IgD-negative memory B cell (primary cell): ENCODE measurements at regions not wholly inside any gene's neighbourhood (a gene's known extent, or its start where the extent isn't known, plus 50 kb on each side); places are given as distances from the start of the nearest gene placed in this dataset.

Experiments used
- H3K27ac Mint-ChIP-seq, 3 donors: one replicate each; pipeline ENCODE4 v1.8.0; 2020 to 2022; ENCODE audit warnings: mild to moderate bottlenecking in 3 of 3, mixed read lengths in 3 of 3, moderate library complexity in 1 of 3
- H3K27me3 Mint-ChIP-seq: one replicate; pipeline ENCODE4 v1.8.0; 2021; ENCODE audit warnings: mixed read lengths
- H3K36me3 Mint-ChIP-seq: one replicate; pipeline ENCODE4 v1.8.0; 2020; ENCODE audit warnings: mild to moderate bottlenecking, mixed read lengths
- H3K4me1 Mint-ChIP-seq, 3 donors: one replicate each; pipeline ENCODE4 v1.8.0; 2020 to 2022; ENCODE audit warnings: mixed read lengths in 3 of 3, mild to moderate bottlenecking in 1 of 3
- H3K4me3 Mint-ChIP-seq, 4 donors: one replicate each; pipeline ENCODE4 v1.8.0; 2020 to 2022; ENCODE audit warnings: mild to moderate bottlenecking in 4 of 4, mixed read lengths in 4 of 4, moderate library complexity in 3 of 4
- H3K9me3 Mint-ChIP-seq, 3 donors: one replicate each; pipeline ENCODE4 v1.8.0; 2020 to 2021; ENCODE audit warnings: mixed read lengths in 3 of 3, mild to moderate bottlenecking in 1 of 3

- no peak overlapping the region for H3K27ac Mint-ChIP-seq
- H3K36me3 Mint-ChIP-seq, result no peaks in the 10 kb centered on the region
- peaks cover 2 to 11% (median 5%) of the 10 kb centered on the region in 3 donors for H3K9me3 Mint-ChIP-seq
- no peaks in the 10 kb centered on the region for H3K27me3 Mint-ChIP-seq
- no peak overlapping the region for H3K4me3 Mint-ChIP-seq
- no peaks in the 10 kb centered on the region for H3K4me1 Mint-ChIP-seq
These were observed 1296.8 kb upstream of the CDH6 start for GRCh38 chr5:29896646-29897045.

- Mint-ChIP-seq H3K27me3 (no peaks in the 10 kb centered on the region), H3K4me3 (no peak overlapping the region), H3K36me3 (no peaks in the 10 kb centered on the region), H3K27ac (no peak overlapping the region), H3K9me3 (peaks cover 2 to 11% (median 5%) of the 10 kb centered on the region in 3 donors), H3K4me1 (no peaks in the 10 kb centered on the region)
These were observed 1298.8 kb upstream of the CDH6 start for GRCh38 chr5:29894668-29895067.

DNA sequence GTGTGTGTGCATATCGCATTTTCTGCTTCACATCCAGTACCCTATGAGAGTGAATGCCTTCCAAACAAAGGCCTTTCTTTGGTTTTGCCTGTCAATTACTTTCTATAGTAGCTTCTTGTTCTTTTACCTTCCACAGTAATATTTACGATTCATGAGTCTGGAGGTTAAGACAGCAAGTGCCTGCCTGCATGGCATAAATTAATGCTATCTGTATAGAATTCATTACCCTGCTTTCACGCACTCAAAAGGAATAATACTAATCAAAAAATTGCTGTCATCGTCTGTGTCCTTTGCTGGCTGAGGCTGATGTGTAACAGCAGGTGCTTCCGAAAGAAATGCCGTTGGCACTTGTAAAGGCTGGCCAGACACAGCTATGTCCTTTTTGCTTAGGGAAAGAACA is 1304.4 kb upstream of the CDH6 start:
- no peaks in the 10 kb centered on the region for H3K36me3 Mint-ChIP-seq
- H3K27ac Mint-ChIP-seq, result no peak overlapping the region
- H3K27me3 Mint-ChIP-seq, result no peaks in the 10 kb centered on the region
- H3K4me3 Mint-ChIP-seq, result no peak overlapping the region
- peaks cover 0 to 18% (median 1%) of the 10 kb centered on the region in 3 donors for H3K9me3 Mint-ChIP-seq
- no peaks in the 10 kb centered on the region for H3K4me1 Mint-ChIP-seq

- H3K4me3 Mint-ChIP-seq, result no peak overlapping the region
- H3K9me3 Mint-ChIP-seq, result peaks cover 0 to 21% (median 7%) of the 10 kb centered on the region in 3 donors
- H3K4me1 Mint-ChIP-seq, result no peaks in the 10 kb centered on the region
These were observed 1307.9 kb upstream of the CDH6 start for GRCh38 chr5:29885595-29885994.

GRCh38 chr5:29882036-29882435 is 1311.5 kb upstream of the CDH6 start:
- H3K36me3 Mint-ChIP-seq, result no peaks in the 10 kb centered on the region
- no peaks in the 10 kb centered on the region for H3K4me1 Mint-ChIP-seq
- no peak overlapping the region for H3K27ac Mint-ChIP-seq
- H3K27me3 Mint-ChIP-seq, result no peaks in the 10 kb centered on the region
- H3K4me3 Mint-ChIP-seq, result no peak overlapping the region
- peaks cover 0 to 29% (median 7%) of the 10 kb centered on the region in 3 donors for H3K9me3 Mint-ChIP-seq

More at GRCh38 chr5:29885595-29885994, 1307.9 kb upstream of the CDH6 start:
- Mint-ChIP-seq H3K36me3 (no peaks in the 10 kb centered on the region), H3K27ac (no peak overlapping the region), H3K27me3 (no peaks in the 10 kb centered on the region)

DNA sequence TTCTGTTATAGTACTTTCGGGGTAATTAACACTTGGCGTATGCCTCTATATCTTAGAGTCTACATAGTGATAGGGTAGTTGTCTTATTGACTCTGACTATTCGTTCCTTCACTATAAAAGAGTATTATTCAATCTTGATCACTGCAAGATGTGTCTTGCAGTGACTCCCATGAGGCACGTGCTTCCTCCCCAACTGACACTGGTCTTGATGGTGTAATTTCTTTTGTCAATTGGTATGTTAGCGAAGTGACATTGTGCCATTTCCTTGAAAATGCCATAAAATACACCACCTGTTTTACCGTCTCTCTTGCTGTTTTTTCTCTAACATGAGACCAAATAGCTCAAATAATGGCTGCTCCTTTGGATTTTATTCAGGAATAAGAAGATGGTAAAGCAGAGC is 1314.1 kb upstream of the CDH6 start:
- H3K9me3 Mint-ChIP-seq, result peaks cover 0 to 19% (median 7%) of the 10 kb centered on the region in 3 donors
- H3K27ac Mint-ChIP-seq, result no peak overlapping the region
- H3K4me1 Mint-ChIP-seq, result no peaks in the 10 kb centered on the region
- no peaks in the 10 kb centered on the region for H3K36me3 Mint-ChIP-seq
- no peaks in the 10 kb centered on the region for H3K27me3 Mint-ChIP-seq
- H3K4me3 Mint-ChIP-seq, result no peak overlapping the region

DNA sequence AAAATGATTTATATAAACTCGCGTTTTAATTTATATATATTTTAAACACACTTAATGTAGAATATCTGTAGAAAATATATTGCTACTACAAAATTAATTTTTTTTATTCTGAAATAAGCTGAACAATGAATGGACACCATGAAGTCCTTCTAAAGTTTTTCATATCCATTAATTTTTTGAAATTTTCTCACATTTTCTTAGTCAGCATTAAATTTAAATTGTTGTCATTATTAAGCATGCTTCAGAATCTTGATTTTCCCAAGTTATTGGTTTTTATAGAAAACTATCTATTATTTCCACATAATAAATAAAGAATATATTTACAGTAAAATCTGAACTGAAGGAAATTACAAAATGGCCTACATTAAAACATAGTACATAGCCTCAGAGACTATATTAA is 1314.9 kb upstream of the CDH6 start:
- Mint-ChIP-seq H3K27me3 (no peaks in the 10 kb centered on the region), H3K36me3 (no peaks in the 10 kb centered on the region), H3K4me1 (no peaks in the 10 kb centered on the region), H3K9me3 (peaks cover 0 to 20% (median 7%) of the 10 kb centered on the region in 3 donors), H3K27ac (no peak overlapping the region), H3K4me3 (no peak overlapping the region)

DNA sequence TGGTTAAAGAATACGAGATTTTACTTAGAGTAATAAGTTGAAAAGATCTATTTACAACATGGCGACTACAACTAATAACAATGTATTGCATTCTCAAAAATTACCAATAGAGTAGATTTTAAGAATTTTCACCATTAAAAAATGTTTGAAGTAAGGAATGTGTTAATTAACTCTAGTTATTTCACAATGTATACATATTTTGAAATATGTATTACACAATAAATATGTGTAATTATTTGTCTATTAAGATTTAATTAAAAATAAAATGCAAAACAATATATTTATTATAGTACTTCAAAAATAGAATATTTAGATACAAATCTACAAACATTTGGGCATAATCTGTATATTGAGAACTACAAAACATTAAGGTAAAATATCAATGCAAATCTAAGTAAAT is 1326.3 kb upstream of the CDH6 start:
- H3K9me3 Mint-ChIP-seq, result peaks cover 0 to 3% (median 2%) of the 10 kb centered on the region in 3 donors
- H3K27me3 Mint-ChIP-seq, result no peaks in the 10 kb centered on the region
- H3K4me1 Mint-ChIP-seq, result no peaks in the 10 kb centered on the region
- no peak overlapping the region for H3K4me3 Mint-ChIP-seq
- H3K27ac Mint-ChIP-seq, result no peak overlapping the region
- no peaks in the 10 kb centered on the region for H3K36me3 Mint-ChIP-seq

DNA sequence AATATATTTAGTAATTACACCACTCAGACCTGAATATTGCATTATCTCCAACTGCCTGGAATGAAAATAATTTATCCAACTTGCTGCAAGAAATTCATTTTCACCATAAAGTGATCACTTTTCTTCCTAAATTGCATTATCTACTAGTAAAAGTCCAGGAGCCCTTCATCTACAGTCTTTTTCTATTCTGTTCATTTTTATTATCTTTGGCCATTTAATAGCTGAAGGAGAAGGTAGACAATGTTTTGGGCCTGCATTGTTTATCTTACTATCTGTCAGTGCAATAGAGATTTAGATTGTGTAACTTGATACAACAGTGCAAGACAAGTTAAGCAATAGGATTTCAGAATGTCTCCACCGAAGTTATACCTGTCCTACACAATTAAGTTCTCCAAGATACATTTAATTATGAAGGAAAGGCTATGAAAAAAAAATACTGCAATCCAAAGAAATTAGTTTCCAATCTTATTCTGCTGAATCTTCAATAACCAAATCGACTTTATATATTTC is 1339.7 kb upstream of the CDH6 start:
- H3K4me1 Mint-ChIP-seq, result peaks cover 0 to 2% (median 0%) of the 10 kb centered on the region in 3 donors

DNA sequence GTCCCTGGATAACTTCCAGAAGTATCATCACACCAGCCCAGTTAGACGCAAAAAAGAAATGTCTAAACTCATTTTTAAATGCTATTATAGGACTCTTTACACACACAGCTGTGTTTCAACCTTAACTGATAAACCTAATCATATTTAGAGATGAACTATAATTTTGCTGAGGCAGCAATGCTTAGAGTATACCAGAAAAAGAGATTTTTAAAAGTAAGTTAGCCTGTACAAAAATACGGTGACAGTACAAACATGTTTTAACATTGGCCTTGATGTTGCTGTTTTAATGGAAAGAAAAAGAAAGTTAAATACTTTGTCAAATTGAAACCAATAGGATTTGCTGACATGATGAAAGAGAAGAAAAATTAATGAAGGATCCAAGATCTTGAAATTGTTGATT is 1341.2 kb upstream of the CDH6 start:
- peaks cover 4 to 25% (median 10%) of the 10 kb centered on the region in 3 donors for H3K9me3 Mint-ChIP-seq
- H3K27ac Mint-ChIP-seq, result no peak overlapping the region

More for the DNA sequence above, 1339.7 kb upstream of the CDH6 start:
- no peak overlapping the region for H3K27ac Mint-ChIP-seq
- H3K9me3 Mint-ChIP-seq, result peaks cover 4 to 18% (median 12%) of the 10 kb centered on the region in 3 donors
- H3K4me3 Mint-ChIP-seq, result no peak overlapping the region
- no peaks in the 10 kb centered on the region for H3K36me3 Mint-ChIP-seq
- H3K27me3 Mint-ChIP-seq, result no peaks in the 10 kb centered on the region

DNA sequence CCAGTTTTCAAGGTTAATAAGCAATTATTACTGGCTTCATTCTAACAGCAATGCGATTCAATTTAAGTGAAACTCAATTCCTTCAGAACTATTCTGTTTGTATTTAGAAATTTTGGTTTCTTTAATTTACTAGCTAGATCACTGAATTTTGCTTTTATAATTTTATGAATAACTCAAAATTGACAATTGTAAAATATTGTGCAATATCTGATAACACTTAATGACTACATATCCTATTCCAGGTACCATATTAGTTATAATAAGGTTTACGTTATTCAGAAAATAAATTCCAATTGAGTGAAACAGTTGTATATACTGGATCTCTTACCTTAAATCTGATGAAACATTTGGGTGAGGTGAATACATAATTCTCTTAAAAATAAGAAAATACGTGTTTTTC is 1348.3 kb upstream of the CDH6 start:
- Mint-ChIP-seq H3K4me1 (no peaks in the 10 kb centered on the region), H3K27me3 (no peaks in the 10 kb centered on the region), H3K36me3 (no peaks in the 10 kb centered on the region), H3K9me3 (peaks cover under 1 to 10% (median 7%) of the 10 kb centered on the region in 3 donors), H3K27ac (no peak overlapping the region), H3K4me3 (no peak overlapping the region)

More for the DNA sequence above, 1341.2 kb upstream of the CDH6 start:
- H3K27me3 Mint-ChIP-seq, result no peaks in the 10 kb centered on the region
- no peaks in the 10 kb centered on the region for H3K36me3 Mint-ChIP-seq
- H3K4me1 Mint-ChIP-seq, result peaks cover 0 to 2% (median 0%) of the 10 kb centered on the region in 3 donors
- no peak overlapping the region for H3K4me3 Mint-ChIP-seq

DNA sequence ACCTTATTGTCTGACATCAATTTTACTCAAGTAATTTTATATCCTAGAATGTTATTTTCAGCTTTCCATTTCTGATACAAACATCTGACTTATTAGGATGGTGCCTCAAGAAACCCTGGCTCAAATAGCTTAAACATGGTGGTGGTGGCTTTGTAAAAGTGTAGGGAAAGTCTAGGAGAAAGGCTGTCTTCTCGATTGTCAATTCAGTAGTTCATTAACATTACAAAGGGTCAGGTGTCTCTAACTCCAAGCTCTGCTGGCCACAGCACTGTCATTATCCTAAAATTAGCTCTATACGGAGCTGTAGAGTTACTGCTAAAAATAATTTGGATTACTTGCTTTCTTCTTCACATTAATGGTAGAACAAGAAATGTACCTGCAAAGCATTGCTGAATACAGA is 1360.1 kb upstream of the CDH6 start:
- Mint-ChIP-seq H3K27ac (no peak overlapping the region), H3K9me3 (peaks cover 3 to 5% (median 5%) of the 10 kb centered on the region in 3 donors), H3K36me3 (peaks cover 2% of the 10 kb centered on the region), H3K4me3 (no peak overlapping the region), H3K27me3 (no peaks in the 10 kb centered on the region), H3K4me1 (no peaks in the 10 kb centered on the region)

GRCh38 chr5:29822521-29822920 is 1371.0 kb upstream of the CDH6 start:
- Mint-ChIP-seq H3K36me3 (no peaks in the 10 kb centered on the region), H3K4me3 (no peak overlapping the region), H3K27ac (no peak overlapping the region), H3K4me1 (no peaks in the 10 kb centered on the region), H3K9me3 (peaks cover 2 to 12% (median 4%) of the 10 kb centered on the region in 3 donors), H3K27me3 (no peaks in the 10 kb centered on the region)

DNA sequence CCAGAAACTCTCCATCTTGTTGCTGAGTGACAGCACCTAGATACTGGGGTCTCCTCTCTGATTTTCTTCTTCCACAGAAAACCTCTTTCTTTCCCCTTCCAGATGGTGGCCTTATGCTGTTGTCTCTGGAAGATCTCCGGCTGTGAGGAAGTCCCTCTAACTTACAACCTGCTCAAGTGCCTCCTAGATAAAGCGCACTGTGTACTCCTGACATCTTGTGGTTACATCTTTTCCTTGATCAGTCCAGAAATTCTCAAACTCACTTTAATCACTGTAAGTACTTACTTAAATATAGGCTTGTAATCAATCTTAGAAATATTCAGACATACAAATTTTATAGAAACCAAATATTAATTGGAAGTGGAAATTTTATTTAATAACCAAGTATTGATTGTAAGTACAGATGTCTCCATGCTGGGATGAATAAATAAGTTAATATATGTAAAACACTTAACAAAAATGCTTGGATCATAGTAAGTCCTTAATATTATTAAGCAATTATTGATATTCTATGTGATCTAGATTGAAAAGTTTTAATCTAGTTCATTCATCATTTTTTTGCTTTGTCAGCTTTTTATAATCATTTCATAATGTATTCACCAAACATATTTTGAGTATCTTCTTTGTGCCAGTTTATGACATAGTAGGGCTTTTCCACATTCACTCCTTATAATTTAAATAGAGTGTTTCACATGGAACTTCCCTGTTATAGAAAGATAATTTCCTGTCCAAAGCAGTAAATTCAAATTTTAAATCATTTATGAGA is 1381.4 kb upstream of the CDH6 start:
- Mint-ChIP-seq H3K27me3 (no peaks in the 10 kb centered on the region), H3K4me3 (no peak overlapping the region), H3K36me3 (no peaks in the 10 kb centered on the region), H3K27ac (no peak overlapping the region), H3K9me3 (peaks cover 0 to 3% (median 2%) of the 10 kb centered on the region in 3 donors), H3K4me1 (no peaks in the 10 kb centered on the region)

DNA sequence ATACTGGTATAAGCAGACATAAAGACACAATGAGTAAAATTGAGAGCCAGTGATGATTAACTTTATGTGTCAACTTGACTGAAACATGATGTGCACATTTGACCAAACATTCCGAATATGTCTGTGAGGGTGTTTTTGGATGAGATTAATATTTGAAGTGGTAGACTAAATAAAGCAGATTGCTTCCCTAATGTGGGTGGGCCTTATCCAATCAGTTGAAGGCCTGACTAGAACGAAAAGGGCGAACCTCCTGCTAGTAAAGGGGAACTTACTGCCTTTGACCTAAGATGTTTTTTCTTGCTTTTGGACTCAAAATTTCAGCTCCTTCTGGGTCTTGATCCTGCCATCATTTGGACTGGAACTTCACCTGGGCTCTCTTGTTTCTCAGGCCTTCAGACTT is 1387.7 kb upstream of the CDH6 start:
- H3K4me3 Mint-ChIP-seq, result no peak overlapping the region
- H3K4me1 Mint-ChIP-seq, result no peaks in the 10 kb centered on the region
- H3K9me3 Mint-ChIP-seq, result peaks cover 0 to 16% (median 3%) of the 10 kb centered on the region in 3 donors
- no peak overlapping the region for H3K27ac Mint-ChIP-seq
- H3K27me3 Mint-ChIP-seq, result no peaks in the 10 kb centered on the region
- no peaks in the 10 kb centered on the region for H3K36me3 Mint-ChIP-seq

DNA sequence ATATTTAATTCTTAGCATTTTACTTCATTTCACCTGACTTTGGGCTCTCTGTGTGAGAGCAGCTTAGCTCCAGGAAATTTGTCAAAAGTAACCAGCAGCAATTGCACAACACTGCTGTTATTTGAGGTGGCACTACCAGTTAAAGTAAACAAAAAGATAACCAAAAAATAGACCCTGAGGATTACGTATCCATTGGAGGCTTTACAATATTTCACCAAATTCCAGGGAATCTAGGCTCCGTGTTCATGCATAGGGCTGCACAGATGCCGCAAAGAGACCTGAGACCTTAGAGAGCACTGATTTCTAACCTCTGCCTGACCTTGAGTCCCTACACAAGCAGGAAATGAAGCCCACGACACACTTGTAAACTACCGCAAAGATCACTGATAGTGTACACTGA is 1392.7 kb upstream of the CDH6 start:
- H3K4me3 Mint-ChIP-seq, result no peak overlapping the region
- H3K36me3 Mint-ChIP-seq, result no peaks in the 10 kb centered on the region
- peaks cover 0 to 9% (median 4%) of the 10 kb centered on the region in 3 donors for H3K9me3 Mint-ChIP-seq
- no peaks in the 10 kb centered on the region for H3K4me1 Mint-ChIP-seq
- H3K27ac Mint-ChIP-seq, result no peak overlapping the region
- no peaks in the 10 kb centered on the region for H3K27me3 Mint-ChIP-seq
